ENCODE measurements at regions not wholly inside any gene's neighbourhood (a gene's known extent, or its start where the extent isn't known, plus 50 kb on each side); places are given as distances from the start of the nearest gene placed in this dataset.

GRCh38 chr21:21682172-21682571 lies 684.0 kb downstream of the NCAM2 start:
- H3K36me3 Mint-ChIP-seq (ENCODE audit: insufficient read depth), result no peaks in the 10 kb centered on the region
- no peaks in the 10 kb centered on the region for H3K4me1 Mint-ChIP-seq (ENCODE audit: low read depth)
- H3K27ac Mint-ChIP-seq, result no peak overlapping the region
- no peak for DNase-seq (ENCODE audit: low spot score, unreplicated experiment)
- peaks cover 11% of the 10 kb centered on the region for H3K9me3 Mint-ChIP-seq (ENCODE audit: low read depth)
- no peak for TF ChIP-seq CTCF (IDR thresholded peaks at IDR 0.05; ENCODE audit: unreplicated experiment)
- no peaks in the 10 kb centered on the region for H3K27me3 Mint-ChIP-seq
- H3K4me3 Mint-ChIP-seq (ENCODE audit: low read depth), result no peak overlapping the region

GRCh38 chr21:21688889-21689288 lies 690.7 kb downstream of the NCAM2 start:
- no peak for DNase-seq (ENCODE audit: low spot score, unreplicated experiment)
- Mint-ChIP-seq H3K27me3 (peaks cover 3% of the 10 kb centered on the region), H3K4me3 (ENCODE audit: low read depth) (no peak overlapping the region), H3K27ac (no peak overlapping the region), H3K4me1 (ENCODE audit: low read depth) (peaks cover 2% of the 10 kb centered on the region), H3K36me3 (ENCODE audit: insufficient read depth) (no peaks in the 10 kb centered on the region), H3K9me3 (ENCODE audit: low read depth) (no peaks in the 10 kb centered on the region)
- TF ChIP-seq CTCF (IDR thresholded peaks at IDR 0.05; ENCODE audit: unreplicated experiment), result peak; percentile 43

DNA sequence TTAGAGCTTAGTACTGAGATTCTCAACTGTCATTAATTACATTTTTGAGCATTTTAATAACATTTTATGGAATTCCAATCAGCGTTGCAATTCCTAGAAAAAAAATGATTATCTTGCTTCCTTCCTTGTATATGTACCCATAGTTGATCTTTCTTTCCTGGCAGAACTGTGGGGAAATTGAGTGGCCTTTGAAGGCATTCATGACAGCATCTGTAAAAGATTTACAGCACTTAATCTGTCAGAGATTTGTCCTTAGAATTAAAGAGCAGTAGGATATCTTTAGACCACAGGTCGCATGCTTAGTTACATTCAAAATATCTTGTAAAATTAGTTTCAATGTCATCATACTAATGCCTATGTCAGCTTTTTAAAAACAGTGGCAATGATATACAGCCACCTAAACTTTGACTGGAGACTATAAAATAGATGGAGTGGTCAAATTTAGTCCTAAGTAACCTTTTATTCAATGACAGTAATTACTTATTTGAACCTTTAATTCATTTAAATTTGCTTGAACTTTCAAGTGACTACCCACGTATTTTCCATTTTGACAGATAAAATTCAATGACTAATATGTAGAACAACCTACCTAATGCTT lies 692.0 kb downstream of the NCAM2 start:
- Mint-ChIP-seq H3K4me1 (ENCODE audit: low read depth) (peaks cover 2% of the 10 kb centered on the region), H3K9me3 (ENCODE audit: low read depth) (no peaks in the 10 kb centered on the region), H3K27ac (no peak overlapping the region), H3K27me3 (peaks cover 3% of the 10 kb centered on the region), H3K36me3 (ENCODE audit: insufficient read depth) (no peaks in the 10 kb centered on the region), H3K4me3 (ENCODE audit: low read depth) (no peak overlapping the region)
- no peak for TF ChIP-seq CTCF (IDR thresholded peaks at IDR 0.05; ENCODE audit: unreplicated experiment)
- no peak for DNase-seq (ENCODE audit: low spot score, unreplicated experiment)

- no peak overlapping the region for H3K4me3 Mint-ChIP-seq (ENCODE audit: low read depth)
- no peak for TF ChIP-seq CTCF (IDR thresholded peaks at IDR 0.05; ENCODE audit: unreplicated experiment)
- DNase-seq (ENCODE audit: low spot score, unreplicated experiment), result no peak
- peaks cover 4% of the 10 kb centered on the region for H3K9me3 Mint-ChIP-seq (ENCODE audit: low read depth)
- no peaks in the 10 kb centered on the region for H3K27me3 Mint-ChIP-seq
- no peaks in the 10 kb centered on the region for H3K4me1 Mint-ChIP-seq (ENCODE audit: low read depth)
- no peak overlapping the region for H3K27ac Mint-ChIP-seq
- no peaks in the 10 kb centered on the region for H3K36me3 Mint-ChIP-seq (ENCODE audit: insufficient read depth)
These were observed 714.7 kb downstream of the NCAM2 start for GRCh38 chr21:21712748-21713520.

DNA sequence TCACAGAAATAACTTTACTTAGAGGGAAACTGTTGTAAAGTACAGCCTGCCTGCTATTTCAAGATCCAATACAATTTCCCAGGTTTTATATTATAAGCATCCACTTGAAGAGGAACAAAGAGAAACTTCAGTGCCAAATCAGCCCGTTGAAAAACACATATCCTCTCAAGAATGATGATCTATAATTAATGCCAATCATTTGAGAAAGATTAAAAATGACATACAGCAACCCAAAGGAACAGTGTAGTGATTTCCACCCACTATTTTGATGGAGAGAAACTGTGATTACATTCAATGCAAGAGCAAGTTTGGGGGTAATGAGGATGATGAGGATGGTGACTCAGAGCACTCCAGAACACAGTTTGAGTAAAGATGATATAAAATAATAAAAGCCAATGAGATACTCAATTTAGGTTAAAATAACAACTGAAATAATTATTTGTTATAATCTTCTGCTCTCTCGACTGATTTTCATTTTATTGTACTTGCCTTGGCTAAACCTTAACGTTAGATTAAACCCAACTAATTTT lies 715.5 kb downstream of the NCAM2 start:
- Mint-ChIP-seq H3K27ac (no peak overlapping the region), H3K36me3 (ENCODE audit: insufficient read depth) (no peaks in the 10 kb centered on the region), H3K27me3 (no peaks in the 10 kb centered on the region), H3K4me1 (ENCODE audit: low read depth) (no peaks in the 10 kb centered on the region), H3K4me3 (ENCODE audit: low read depth) (no peak overlapping the region), H3K9me3 (ENCODE audit: low read depth) (no peaks in the 10 kb centered on the region)
- TF ChIP-seq CTCF (IDR thresholded peaks at IDR 0.05; ENCODE audit: unreplicated experiment), result no peak
- DNase-seq (ENCODE audit: low spot score, unreplicated experiment), result no peak

Measured in progenitor cell of endocrine pancreas (in vitro differentiated cells).